HG02943 (cell line): ENCODE measurements at regions not wholly inside any gene's neighbourhood (a gene's known extent, or its start where the extent isn't known, plus 50 kb on each side); places are given as distances from the start of the nearest gene placed in this dataset.
"Not testable (repeated sequence)": the region's sequence is repeated elsewhere in the genome, so short reads cannot be mapped to it uniquely, and the experiment has no call there.

Source experiments
- ATAC-seq: cut with Tn5 transposase; IDR thresholded peaks from one replicate; pipeline ENCODE4 v1.9.1; 2021; ENCODE audit warnings: mild to moderate bottlenecking, low read depth, moderate library complexity; ENCODE audit not compliant: unreplicated experiment

GRCh38 chr15:30470601-30471365 is 56.7 kb upstream of the GOLGA8R start:
- ATAC-seq: peak; percentile 93

DNA sequence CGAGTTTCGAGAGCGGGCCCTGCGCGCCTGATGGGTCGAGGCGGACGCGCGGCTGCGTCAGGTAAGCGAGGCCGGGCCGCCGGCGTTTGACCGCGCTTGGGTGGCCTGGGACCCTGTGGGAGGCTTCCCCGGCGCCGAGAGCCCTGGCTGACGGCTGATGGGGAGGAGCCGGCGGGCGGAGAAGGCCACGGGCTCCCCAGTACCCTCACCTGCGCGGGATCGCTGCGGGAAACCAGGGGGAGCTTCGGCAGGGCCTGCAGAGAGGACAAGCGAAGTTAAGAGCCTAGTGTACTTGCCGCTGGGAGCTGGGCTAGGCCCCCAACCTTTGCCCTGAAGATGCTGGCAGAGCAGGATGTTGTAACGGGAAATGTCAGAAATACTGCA is 57.3 kb upstream of the GOLGA8R start:
- ATAC-seq: not testable (repeated sequence)

DNA sequence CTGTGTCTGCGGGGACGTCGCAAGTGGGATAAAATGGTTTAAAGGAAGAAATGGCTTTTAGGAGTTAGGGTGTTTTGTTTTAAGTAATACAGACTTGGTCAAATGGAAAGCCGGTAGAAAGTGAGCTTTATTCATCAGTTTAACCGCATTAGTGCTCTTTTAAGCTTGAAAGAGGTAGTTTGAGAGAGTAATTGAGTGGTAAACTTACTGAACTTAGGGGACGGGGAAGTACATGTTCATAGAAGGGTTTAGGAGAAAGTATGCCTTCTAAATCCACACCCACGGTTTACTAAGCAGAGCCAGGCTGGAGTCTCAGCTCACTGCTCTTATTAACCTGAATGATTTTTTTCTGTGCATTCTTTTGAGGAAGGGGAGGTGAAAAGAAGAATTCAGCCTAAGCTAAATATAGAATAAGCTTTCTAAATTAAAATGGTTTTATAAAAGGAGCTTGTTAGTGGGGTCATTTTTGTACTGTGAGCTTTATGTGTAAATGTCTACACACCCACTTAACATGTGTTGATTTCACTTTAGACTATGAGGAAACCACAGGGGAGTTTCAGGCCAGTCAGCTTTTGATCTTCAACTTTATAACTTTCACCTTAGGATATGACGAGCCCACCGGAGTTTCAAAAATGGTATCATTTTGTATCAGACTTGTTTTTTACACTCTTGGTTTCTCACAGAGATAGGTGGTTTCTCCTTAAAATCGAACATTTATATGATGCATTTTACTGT is 57.9 kb upstream of the GOLGA8R start:
- not testable (repeated sequence) for ATAC-seq

DNA sequence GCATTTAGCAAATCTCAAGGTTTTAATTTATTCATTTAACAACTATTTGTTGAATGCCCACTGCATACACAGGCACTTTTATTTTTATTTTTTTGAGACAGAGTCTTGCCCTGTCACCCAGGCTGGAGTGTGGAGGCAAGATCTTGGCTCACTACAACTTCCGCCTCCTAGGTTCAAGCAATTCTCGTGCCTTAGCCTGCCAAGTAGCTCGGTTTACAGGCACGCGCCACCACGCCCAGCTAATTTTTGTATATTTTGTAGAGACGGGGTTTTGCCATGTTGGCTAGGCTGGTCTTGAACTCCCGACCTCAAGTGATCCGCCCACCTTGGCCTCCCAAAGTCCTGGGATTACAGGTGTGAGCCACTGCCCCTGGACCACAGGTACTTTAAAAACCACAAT is 67.0 kb upstream of the GOLGA8Q start:
- ATAC-seq: not testable (repeated sequence)

- ATAC-seq: not testable (repeated sequence)
These were observed 62.6 kb upstream of the GOLGA8Q start for GRCh38 chr15:30489237-30489636.

DNA sequence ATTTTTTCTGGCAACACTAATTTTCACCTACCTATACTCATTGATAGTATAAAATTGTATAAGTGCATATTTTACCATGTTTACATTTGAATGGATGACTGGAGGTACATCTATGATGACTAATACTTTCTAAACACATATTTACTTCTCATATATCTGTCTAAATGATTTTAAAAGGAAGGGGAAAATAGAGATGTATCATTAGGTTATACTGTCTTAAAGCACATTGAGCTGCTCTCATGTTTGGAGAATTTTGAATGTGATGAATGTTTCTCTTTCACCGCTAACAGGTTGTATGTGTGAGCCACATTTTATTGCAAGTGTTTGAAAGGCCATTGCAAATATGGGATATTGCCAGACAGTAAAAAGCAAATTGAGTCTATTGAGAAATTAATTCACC is 61.5 kb upstream of the GOLGA8Q start:
- not testable (repeated sequence) for ATAC-seq

DNA sequence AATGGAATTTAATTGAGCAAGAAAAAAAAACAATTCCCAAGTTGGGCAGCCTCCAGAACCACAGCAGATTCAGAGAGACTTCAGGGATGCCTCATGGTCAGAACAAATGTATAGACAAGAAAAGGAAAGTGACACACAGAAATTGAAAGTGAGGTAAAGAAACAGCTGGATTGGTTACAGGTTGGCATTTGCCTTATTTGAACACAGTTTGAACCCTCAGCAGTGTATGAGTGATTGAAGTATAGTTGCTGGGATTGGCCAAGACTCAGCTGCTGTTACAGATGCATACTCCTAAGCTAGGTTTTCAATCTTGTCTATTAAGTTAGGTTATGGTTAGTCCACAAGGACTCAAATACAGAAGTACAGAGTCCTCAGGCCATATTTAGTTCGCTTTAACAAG is 57.9 kb upstream of the GOLGA8Q start:
- ATAC-seq: not testable (repeated sequence)

DNA sequence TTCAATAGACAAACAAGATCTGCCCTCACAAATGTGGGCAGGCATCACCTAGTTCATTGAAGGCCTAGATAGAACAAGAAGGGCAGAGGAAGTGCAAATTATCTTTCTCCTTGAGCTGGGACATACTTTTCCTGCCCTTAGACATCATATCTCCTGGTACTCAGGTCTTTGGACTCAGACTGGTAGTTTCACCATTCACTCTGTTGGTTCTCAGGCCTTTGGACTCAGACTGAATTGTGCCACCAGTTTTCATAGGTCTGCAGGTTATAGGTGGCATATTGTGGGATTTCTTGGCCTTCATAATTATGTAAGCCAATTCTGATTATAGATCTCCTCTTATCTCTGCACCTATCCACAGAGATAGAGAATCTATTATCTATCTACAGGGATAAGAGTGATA is 54.6 kb upstream of the GOLGA8Q start:
- ATAC-seq: not testable (repeated sequence)

DNA sequence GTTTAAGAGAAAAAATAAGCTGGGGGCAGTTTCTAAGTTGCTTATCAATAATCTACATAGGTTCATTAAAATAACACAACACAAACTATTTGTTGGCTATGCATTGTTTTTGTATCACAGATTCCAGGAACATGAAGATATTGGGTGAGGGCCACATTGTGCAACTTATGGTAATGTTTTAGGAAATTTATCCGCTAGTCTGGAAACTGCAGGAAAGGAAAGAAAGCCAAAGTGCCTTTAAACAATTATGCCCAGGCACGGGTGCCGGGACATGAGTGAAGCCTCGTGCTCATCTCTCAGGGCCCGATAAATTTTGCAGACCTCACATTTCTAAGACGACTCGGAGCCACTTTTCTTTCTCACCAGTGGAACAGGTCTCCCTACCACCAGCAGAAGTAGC is 52.6 kb upstream of the GOLGA8Q start:
- ATAC-seq: not testable (repeated sequence)

DNA sequence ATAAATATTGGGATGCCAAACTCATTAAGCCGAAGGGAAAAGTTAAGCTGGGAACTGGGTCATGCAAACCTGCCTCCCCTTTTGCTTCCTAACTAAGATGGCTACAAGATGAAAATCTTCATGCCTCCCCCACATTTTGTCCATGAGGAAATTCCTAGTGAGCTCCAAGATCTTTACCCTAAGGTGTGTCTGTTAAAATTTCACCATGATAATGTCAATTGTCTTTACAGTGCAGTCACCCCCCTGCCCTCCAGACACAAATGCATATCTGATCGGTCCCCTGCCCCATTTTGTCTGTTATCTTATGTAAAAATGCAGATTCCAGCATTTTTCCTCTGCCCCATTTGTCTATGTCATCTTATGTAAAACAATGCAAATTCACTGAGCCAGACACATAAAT is 51.3 kb upstream of the GOLGA8Q start:
- ATAC-seq: not testable (repeated sequence)
